ENCODE measurements at regions not wholly inside any gene's neighbourhood (a gene's known extent, or its start where the extent isn't known, plus 50 kb on each side); places are given as distances from the start of the nearest gene placed in this dataset.

DNA sequence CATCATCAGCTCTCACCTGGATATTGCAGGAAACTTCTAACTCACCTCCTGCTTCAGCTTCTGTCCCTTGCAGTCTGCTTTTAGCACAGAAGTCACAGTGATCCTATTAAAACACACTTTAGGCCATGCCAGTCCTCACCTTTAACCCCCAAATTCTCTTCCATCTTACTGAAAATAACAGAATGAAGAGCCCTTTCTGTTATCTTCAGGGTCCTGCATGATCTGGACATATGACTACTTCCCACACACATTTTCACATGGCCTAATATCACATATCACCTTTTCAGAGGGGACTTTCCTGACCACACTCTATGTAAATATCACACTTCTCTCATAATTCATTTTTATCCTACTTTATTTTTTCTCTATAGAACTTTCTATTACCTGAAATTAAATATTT, 550.6 kb upstream of the CLINT1 start:
- TF ChIP-seq, protein P1, sequence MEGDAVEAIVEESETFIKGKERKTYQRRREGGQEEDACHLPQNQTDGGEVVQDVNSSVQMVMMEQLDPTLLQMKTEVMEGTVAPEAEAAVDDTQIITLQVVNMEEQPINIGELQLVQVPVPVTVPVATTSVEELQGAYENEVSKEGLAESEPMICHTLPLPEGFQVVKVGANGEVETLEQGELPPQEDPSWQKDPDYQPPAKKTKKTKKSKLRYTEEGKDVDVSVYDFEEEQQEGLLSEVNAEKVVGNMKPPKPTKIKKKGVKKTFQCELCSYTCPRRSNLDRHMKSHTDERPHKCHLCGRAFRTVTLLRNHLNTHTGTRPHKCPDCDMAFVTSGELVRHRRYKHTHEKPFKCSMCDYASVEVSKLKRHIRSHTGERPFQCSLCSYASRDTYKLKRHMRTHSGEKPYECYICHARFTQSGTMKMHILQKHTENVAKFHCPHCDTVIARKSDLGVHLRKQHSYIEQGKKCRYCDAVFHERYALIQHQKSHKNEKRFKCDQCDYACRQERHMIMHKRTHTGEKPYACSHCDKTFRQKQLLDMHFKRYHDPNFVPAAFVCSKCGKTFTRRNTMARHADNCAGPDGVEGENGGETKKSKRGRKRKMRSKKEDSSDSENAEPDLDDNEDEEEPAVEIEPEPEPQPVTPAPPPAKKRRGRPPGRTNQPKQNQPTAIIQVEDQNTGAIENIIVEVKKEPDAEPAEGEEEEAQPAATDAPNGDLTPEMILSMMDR (IDR thresholded peaks at IDR 0.05) = no peak
- TF ChIP-seq EP300 (IDR thresholded peaks at IDR 0.05) = no peak
- no peak for TF ChIP-seq POLR2A (IDR thresholded peaks at IDR 0.05)
